ENCODE measurements at regions not wholly inside any gene's neighbourhood (a gene's known extent, or its start where the extent isn't known, plus 50 kb on each side); places are given as distances from the start of the nearest gene placed in this dataset.

DNA sequence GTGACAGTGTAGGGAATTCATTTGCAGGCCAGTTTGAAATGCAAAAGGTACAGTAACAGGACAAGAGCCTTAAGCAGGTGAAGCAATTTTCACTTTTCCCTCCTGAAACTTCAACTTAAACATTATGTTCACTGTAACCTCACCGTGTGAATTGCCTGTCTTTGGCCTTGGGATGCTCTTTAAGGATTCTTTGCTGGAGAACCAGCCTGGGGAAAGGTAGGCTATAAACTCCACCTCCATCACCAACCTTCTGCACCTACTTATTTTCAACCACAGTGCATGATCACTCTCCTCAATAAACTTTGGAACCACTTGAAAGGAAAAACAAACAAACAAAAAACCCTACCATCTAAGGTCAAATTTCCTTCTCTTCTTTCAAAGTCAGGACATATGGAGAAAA lies 300.5 kb downstream of the TLE1 start:
- no peak for DNase-seq

DNA sequence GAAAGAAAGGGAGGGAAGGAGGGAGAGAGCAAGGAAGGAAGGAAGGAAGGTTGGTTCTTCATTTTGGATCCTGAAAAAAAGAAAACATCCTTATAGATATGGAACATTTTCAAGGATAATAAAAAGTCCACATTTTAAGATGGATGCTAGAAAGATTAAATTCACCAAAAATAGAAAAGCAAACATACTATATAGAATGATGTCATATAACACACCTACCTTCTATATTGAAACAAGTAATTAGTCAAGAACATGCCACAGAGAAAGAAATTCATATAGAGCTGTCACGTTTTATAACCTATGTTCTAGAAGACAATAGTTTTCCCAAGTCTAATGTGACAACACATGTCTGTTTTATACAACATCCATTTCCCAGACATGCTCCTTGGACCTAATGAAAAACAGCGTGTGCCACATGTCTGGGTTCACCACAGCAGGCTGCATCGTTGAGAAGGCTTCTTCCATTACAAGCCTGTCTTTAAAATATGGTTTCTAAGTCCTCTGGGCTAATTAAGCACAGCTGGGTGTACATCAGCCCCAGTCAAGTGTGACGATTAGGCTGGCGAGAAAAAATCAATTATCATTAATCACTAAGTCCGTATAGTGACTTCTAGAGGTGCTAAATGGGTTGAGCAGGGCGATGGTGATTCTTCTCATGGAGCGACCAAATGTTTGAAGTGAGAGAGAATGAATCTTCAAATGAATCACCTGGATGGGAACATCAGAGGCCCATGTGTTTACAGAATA lies 301.8 kb downstream of the TLE1 start:
- no peak for DNase-seq

DNA sequence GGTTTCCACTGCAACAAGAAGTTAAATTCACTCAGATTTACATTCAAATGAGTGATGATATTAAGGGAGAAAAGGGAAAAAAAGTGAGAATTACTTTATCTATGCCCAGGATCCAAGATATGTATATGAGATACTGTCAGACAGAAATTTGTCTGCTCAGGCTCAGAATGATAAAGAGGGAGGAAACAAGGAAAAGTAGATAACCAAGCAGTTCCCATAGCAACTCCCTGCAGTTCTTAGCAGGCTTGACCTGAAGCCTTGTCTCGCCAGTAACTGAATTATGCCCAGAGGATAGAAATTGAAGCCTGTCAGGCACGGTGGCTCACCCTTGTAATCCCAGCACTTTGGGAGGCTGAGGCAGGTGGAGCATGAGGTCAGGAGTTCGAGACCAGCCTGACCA lies 304.4 kb downstream of the TLE1 start:
- no peak for DNase-seq

DNA sequence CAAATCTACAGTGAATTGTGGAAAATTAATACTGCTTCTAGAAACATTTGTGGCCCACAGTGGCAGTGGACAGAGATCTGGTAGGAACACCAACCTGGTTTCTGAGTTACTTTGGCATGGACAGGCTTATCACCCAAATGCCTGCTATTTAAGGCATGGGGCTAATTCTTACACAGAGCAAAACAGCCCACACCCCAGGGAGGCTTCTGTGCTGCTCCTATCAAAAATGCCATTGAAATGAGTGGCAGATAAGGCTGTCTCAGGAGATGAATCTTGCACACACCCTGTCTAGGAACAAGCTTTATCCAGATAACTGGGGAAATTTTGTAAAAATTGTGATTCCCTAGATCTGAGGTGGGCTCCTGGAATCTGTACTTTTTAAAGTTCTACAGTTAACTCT lies 307.1 kb downstream of the TLE1 start:
- DNase-seq, result no peak

DNA sequence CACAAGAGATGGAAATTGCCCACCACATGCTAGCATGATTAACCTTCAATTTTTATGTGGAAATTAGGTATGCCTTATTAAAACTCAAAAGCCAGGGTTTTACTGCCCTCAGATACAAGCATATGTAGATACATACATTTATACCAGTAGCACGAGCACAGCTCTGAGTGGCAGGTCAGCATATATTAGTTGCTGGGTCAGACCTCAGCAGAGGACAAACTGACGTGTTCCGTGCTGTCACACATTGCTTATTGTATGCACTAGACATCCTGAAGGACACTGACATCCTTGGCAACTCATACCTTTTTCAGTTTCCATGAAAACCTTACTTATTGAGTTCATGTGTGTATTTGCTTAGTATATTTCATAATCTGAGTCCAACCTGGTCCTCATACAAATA lies 307.7 kb downstream of the TLE1 start:
- no peak for DNase-seq

DNA sequence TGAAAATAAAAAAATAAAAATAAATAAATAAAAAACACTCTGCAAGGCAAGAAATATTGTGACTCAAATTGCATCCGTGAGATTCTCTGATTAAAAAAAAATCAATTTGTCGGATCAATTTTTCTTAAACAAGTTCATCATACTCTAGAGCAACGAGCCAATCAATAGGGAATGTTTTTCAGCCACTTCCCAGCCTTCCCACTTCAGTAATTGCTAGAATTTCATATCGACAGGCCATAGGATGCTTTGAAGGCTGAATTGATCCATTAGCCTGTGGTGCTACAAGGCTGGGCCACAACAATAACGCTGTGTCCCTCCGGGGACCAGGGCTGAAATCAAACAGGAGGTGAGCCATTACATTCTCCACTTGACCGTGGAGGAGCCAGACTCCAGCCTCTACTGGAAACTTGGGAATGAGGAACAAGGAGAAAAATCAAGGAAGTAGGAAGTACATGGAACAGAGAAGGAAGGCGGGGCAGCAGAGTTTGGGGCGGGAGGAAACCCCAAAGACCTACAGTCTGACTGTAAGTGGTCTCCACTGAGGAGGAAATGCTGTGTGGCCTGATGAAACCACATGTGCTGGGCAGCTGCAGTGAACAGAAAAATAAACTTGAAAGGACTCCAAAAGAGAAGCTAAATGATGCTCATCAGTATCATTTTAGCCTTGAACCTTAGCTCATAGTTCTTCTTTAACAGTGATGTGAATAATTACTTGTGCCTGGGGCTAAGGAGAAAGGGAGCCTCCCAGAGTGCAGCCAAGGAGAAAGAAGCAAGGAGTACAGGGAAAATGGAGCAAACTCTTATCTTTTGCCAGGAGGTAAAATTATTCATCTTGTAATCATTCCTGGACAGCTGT lies 308.6 kb downstream of the TLE1 start:
- no peak for DNase-seq

DNA sequence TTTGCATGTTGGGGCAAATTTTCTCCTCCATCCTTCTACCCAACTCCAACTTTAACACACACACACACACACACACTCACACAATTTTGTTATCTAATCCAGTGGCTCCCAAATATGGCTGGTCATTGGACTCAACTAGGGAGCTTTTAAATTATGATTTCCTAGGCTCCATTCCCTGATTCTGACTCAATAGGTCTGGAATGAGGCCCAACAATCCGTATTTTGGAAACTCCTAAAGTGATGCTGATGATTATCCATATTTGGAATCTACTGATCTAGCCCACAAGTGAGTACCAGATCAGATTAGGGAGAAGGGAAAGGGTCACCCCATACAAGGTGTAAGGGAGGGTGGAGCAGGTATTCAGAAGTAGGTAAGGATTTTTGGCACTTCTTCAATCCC lies 309.7 kb downstream of the TLE1 start:
- no peak for DNase-seq

DNA sequence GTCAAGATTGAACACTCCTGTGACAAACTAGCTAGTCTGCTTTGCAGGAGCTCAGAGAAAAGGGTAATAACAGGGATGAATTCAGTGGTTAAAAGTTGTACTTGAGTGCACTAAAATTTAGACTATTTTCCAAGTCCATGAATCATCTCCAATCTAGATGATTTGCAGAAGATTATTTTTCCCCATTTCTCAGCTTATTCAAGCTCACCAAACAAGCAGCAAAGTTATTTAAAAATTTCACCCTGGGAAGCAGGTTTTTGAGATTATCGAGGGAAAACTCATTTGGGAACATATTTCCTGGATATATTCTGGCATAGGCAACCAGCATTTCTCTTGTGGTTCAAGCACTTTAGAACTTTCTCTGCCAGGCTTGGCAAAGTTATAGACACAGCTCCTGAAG lies 311.4 kb downstream of the TLE1 start:
- no peak for DNase-seq

DNA sequence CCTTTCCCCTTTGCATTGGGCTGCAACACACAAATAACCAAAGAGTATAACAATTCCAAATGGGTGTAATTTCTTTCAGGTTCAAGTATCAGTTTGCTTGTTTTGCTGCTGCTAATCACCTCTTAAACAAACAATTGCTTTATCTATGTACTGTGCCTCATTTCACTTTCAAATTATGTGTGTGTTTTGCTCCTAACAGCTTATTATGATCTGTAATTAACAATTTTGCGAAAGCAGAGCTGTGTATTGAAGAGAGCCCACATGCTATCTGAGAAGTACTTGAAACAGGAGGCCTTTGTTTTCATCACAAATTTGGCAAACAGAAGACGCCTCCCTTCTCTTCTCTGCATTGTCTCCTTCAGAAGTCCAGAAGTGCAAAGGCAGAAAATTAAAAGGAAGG lies 312.0 kb downstream of the TLE1 start:
- no peak for DNase-seq

DNA sequence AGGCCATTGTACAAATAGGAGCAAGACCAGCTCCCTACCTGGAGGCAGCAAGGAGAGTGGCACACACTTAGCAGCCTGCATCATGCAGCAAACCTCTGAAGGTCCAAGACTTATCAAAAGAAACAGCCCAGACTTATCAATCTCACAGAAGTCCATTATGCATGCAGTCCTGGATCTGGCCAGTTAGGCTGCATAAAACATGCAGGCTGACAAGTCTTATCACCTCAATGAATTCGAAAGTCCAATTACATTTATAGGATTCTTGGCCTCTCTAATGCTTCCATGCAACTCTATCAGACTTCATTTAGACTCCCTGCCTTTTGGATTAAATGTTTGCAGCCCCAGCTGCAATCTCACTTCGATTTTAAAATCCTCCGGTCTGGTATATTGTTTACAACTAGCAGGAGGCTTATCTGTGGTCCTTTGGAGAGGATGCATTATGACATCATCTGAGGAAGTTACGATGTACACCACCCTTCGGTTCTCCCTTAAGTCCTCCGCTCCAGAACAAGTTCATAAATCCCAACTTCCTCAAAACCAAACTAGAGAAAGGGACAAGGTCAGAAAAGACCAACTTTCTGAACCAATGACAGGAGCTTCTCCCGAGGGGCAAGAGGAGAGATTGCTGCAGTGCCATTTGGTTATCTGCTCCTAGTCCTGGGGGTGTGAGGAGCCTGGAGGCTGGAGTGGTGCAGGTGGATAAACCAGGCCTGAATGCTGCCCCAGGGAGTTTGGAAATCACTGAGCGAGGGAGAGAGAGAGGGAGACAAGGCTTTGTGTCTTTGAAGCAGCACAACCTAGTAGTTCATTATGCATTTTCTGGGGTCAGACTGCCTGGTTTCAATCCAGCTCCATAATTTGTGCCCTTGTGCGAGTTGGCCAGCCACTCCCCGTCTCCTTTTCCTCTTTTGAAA lies 313.9 kb downstream of the TLE1 start:
- DNase-seq, result no peak

DNA sequence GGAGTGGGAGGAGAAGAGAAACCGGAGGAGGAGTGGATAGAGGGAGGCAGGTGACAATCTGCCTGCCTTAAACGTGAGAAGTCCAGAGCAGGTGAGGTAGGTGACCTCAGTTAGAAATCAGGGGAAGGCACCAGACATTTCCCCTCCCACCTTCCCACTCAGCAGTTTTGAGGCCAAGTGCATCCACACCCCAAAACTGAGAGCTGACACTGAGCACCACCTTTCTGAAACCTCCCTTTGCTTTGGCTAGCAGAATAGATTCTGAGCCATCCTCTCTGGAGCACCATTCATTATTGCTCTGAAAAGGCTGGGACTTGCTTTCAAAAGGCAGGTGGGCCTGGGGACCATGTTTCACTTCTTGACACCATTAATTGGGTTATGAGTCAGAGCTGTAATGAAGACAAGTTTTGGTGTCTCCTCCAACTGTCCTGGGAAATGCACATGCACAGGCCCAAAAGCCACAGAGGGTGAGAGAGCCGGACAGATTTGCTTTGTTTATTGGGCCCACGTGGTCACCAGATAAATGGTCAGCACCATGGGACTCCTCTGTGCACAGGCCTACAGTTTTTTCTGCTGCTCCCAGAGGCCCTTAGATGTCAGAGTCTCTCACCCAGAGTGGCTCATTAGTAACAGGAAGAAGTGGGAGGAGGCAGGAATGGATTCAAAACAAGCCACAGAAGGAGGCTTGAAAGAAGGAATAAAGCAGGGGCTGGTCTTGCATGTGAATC lies 314.7 kb downstream of the TLE1 start:
- no peak for DNase-seq

DNA sequence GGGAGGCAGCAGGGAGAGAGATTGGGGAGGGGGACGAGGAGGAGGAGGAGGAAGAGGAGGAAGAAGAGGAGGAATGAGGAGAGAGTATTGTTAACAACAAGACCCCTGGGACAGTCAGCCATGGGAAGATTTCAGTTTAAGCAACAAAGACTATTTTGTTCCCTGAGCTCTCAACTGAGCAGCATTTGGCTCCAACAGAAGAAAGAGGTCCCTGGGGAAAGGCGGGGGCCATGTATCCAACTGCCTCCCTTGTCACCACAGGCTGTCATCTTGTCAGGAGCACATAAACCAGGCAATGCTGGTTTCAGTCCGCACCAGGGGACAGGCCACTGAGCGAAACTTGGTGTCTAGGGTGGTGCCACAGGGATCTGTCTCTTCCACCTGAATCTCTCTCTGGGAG lies 316.1 kb downstream of the TLE1 start:
- DNase-seq, result no peak

DNA sequence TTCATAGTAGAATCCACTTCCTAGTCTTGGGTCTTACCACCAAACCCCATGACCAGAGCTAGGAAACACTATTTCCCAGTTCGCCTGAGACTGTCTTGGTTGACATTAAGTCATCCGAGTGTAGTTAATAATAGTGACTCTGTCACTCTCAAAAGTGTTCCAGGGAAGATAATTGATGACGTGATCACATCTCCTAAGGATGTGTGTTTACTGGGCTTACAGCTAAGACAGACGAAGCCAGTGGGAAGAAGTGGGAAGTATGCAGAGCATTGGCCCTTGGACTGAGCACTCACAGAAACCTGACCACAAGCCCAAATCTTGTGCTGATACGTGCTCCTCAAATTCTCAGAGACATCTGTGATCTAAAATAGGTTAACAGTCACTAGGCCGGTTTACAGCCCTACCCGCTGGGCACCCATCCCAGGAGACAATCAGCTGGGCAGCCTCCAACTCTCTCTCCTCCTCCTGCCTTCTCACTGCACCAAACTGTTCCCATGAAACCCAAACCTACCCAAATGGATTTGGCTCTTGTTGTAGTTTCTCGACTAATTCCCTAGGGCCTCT lies 316.6 kb downstream of the TLE1 start:
- DNase-seq, result no peak

DNA sequence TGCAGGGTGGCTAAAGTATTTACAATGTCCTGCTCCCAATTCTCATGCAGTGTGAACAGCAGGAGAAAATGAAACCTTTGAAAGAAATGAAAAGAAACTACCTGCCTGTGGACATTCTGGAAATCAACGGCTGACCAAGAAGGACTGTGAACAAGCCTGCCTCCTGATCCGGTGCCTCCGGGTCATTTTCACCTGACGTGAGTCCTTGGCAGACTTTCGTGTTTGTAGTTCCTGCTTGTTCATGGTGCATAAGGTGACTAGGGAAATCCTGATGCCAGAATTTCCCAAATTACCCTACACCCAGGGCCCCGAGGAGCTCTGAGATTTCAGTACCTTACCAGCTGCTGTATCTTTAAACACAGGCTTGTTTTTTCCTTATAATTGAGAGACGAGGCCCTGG lies 317.5 kb downstream of the TLE1 start:
- DNase-seq, result no peak

DNA sequence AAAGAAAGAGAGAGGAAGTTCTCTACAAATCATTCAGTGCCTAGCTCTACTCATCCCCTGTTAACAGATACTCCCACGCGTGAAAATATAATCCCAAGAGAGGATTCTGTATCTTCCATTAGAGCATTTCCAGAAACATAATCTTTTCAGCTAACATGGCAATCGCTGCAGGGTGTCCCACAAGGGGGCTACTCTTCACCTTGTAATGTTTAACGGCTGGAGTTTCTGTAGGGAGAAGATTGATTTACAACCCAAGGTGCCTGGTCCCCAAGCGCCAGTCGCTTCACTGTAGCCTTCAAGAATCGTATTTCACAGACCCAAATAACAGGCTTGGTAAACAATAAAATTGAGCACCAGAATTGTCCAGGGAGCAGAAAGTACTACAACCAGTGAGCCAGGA lies 318.7 kb downstream of the TLE1 start:
- DNase-seq, result no peak

DNA sequence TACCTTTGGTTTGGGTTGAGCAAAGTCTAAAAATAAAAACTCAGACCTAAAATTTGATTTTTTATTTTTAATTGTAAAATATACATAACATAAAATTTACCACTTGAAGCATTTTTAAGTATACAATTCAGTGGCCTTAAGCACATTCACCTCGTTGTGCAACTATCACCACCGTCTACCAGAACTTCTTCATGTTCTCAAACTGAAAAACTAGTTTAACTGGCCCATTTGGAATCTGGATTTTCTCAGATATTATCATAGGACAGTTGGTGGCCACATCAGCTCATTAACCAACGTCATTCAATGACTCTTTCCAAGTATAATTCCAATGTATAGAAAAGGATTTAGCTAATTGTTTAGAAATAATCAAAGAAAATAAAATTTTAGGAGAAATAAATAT lies 319.3 kb downstream of the TLE1 start:
- DNase-seq, result no peak

DNA sequence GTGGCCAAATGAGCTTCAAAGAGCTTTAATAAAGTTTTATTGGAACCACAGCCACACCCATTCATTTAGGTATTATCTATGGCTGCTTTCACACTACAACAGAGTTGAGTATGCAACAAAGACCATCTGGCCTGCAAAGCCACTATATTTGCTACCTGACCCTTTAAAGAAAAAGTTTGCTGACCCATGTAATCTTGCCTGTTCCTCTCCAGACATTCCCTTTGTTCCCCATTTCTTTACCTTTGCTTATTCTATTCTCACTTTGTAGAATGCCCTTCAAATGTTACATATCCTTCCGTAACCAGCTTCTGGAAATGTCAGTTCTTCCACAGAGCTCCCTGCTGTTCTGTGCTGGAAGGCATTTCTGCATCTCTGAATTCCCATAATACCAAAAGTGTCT lies 320.2 kb downstream of the TLE1 start:
- no peak for DNase-seq

DNA sequence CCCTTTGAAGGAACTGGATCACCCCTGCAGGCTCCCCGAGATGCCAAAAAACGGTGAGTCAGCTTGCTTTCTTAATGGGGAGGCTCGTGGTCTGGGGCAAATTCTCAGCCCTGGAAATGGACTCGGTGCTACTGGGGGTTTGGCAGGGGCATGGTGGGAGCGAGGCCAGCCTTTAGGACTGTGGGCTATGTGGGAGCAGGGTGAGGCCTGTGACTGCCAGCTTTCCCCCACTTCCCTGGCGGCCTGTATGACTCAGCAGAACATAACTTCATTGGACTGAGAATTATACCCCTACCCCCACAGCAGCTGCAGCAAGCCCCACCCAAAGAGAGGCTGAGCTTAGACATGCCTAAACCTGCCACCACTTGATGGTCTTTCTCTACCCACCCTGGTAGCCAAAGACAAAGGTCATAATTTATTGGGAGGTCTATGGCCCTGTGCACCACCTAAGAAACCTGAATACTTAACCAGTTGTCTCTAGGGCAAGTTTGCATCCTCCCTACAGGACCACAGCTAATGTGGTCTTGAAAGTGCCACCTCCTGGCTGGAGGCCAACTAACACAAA lies 325.3 kb downstream of the TLE1 start:
- no peak for DNase-seq

DNA sequence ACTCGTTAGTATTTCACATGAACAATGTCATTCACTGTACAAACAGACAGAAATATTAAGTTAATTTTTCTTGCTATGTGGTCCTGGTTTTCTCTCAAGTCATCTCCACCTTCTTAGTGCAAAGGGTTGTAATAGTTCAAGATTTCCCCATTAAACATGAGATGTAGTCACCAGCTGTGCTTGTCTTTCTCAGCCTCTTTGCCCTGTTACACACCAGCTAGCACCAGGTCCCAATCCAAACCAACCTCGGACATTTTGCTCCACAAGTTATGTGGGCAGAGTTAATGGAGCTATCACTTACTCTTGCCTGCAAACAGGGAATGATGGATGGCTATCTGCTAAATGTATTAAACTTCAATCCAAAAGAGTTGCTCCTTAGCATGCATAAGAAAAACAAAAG lies 328.1 kb downstream of the TLE1 start:
- DNase-seq, result no peak

DNA sequence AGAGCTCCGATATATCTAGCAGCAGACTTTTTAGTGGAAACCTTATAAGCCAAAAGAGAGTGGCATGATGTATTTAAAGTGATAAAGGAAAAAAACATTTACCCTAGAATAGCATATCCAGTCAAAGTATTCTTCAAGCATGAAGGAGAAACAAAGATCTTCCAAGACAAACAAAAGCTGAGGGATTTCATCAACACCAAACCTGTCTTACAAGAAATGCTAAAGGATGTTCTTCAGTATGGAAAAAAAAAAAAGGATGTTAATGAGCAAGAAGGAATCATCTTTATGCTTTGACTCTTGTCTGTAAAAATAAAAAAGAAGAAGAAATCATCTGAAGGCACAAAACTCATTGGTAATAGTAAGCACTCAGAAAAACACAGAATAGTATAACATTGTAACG lies 338.2 kb downstream of the TLE1 start:
- DNase-seq, result no peak

DNA sequence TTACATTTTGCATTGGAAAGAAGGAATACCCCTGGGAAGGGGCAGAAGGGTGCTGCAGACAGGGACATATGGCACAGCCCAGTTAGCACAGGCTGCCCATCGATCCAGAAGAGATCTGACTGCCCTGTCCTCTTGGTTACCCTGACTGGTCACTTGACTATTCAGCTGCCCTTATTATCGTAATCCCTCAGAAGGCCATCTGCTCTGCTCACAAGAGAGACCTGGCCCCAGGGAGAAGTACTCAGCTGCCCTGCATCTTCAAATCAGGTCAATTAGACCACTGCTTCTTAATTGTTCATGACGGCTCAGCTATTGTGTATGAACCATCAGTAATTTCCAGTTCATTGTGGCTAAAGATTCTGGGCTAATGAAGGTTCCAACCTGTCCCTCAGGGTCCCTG lies 345.0 kb downstream of the TLE1 start:
- DNase-seq, result no peak

DNA sequence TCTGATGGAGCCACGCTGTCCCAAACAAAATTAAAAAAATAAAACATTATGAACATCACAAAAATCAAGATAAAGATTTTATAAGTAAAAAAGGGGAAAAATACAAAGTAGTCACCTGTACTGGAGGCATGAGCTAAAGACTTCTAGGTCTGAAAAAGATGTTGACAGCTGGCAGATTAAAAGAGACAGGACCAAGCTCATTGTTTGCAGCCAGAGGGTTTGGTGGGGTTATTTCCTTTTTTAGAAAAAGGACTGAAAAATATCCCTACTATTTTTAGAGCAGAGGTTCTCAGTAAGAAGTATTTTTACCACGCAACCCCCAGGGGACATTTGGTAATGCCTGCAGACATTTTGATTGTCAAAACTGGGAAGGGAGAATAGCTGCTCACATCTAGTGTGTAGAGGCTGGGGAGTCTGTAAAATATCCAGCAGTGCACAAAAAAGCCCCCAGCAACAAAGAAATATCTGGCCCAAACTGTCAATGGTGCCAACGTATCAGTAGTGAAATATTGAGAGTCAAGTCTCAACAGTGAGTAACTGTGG lies 353.4 kb downstream of the TLE1 start:
- DNase-seq, result no peak

Measured in activated effector memory CD4-positive, alpha-beta T cell treated with anti-CD3 and anti-CD28 coated beads, Interleukin-2, amount 50 U/mL, for 16 hours (primary cell).